OCI-LY7 (cell line): ENCODE measurements at regions not wholly inside any gene's neighbourhood (a gene's known extent, or its start where the extent isn't known, plus 50 kb on each side); places are given as distances from the start of the nearest gene placed in this dataset.

Source experiments
- BruUV-seq: library from RNA; stranded (reverse); fragments of 400-500 nt; replicated peaks from 2 replicates; lab custom pipeline; 2021; lab: Mats Ljungman, UMichigan
- CTCF ChIA-PET: fragments of 300-600 bp; sonication (Branson Sonifier 250); formaldehyde crosslinking; loops from one replicate; lab custom pipeline; 2022; ENCODE audit warnings: antibody characterized with exemption; ENCODE audit not compliant: unreplicated experiment; lab: Charles Lee
- POLR2A ChIA-PET: fragments of 300-600 bp; sonication (Branson Sonifier 250); formaldehyde crosslinking; loops from one replicate; lab custom pipeline; 2022; ENCODE audit warnings: antibody characterized with exemption; lab: Charles Lee
- DNase-seq: peaks from one replicate; pipeline ENCODE4 v3.0.0-alpha.2; 2015; ENCODE audit warnings: low spot score
- H2AFZ ChIP-seq: fragments of 200-600 bp; sonication (generic), shearing (Covaris generic); 2 replicates; pipeline ENCODE4 v1.6.1; 2014; ENCODE audit warnings: mild to moderate bottlenecking, antibody characterized with exemption, low read length, moderate library complexity
- H3K27ac ChIP-seq: fragments of 200-600 bp; sonication (generic); 2 replicates; pipeline ENCODE4 v1.5.1; 2014; ENCODE audit warnings: mixed run types, low read depth, mild to moderate bottlenecking, moderate library complexity, low read length, inconsistent platforms; ENCODE audit not compliant: poor library complexity, severe bottlenecking
- H3K36me3 ChIP-seq: fragments of 200-600 bp; sonication (generic); 2 replicates; pipeline ENCODE4 v1.6.1; 2014; ENCODE audit warnings: mild to moderate bottlenecking, antibody characterized with exemption, low read length, moderate library complexity, mixed read lengths; ENCODE audit not compliant: insufficient read depth
- H3K4me1 ChIP-seq: fragments of 200-600 bp; sonication (generic); 2 replicates; pipeline ENCODE4 v1.5.1; 2014; ENCODE audit warnings: mild to moderate bottlenecking, low read length; ENCODE audit not compliant: insufficient read depth, poor library complexity, severe bottlenecking
- H3K4me2 ChIP-seq: fragments of 200-600 bp; sonication (generic); 2 replicates; pipeline ENCODE4 v1.6.1; 2014; ENCODE audit warnings: mild to moderate bottlenecking, low read length
- H3K4me3 ChIP-seq: fragments of 200-600 bp; sonication (generic); 2 replicates; pipeline ENCODE4 v1.5.1; 2014; ENCODE audit warnings: mild to moderate bottlenecking, low read depth, low read length; ENCODE audit not compliant: poor library complexity, severe bottlenecking
- H3K79me2 ChIP-seq: fragments of 200-600 bp; sonication (generic); 2 replicates; pipeline ENCODE4 v1.6.1; 2016; ENCODE audit warnings: low read depth, mild to moderate bottlenecking, low read length, moderate library complexity, mixed read lengths; ENCODE audit not compliant: insufficient read depth
- H3K9me2 ChIP-seq: fragments of 200-600 bp; sonication (generic); 2 replicates; pipeline ENCODE4 v1.6.1; 2016; ENCODE audit warnings: mild to moderate bottlenecking, low read length, mixed read lengths; ENCODE audit not compliant: insufficient read depth
- H3K9me3 ChIP-seq: fragments of 200-600 bp; sonication (generic); 2 replicates; pipeline ENCODE4 v1.6.1; 2014; ENCODE audit warnings: mild to moderate bottlenecking, mixed run types, low read length, mixed read lengths
- H4K20me1 ChIP-seq: fragments of 200-600 bp; sonication (generic); 2 replicates; pipeline ENCODE4 v1.6.1; 2014; ENCODE audit warnings: mild to moderate bottlenecking, antibody characterized with exemption, low read length, moderate library complexity, mixed read lengths; ENCODE audit not compliant: insufficient read depth
- EZH2phosphoT487 ChIP-seq: fragments of 200-600 bp; sonication (generic); IDR thresholded peaks from 2 replicates; pipeline ENCODE4 v1.6.1; 2018; ENCODE audit warnings: low read depth, borderline replicate concordance, mild to moderate bottlenecking, mixed run types, antibody characterized with exemption, low read length, moderate library complexity, mixed read lengths
- intact Hi-C: fragments of 100-400 bp; cut with micrococcal nuclease; formaldehyde crosslinking; loops from one replicate; pipeline ENCODE4 v1.10.0; 2022; ENCODE audit not compliant: unreplicated experiment
- TF ChIP-seq, protein P1 (sequence below): fragments of 200-600 bp; sonication (generic); conservative IDR thresholded peaks from 2 replicates; pipeline ENCODE4 v1.5.1; 2014; ENCODE audit warnings: mild to moderate bottlenecking, antibody characterized with exemption, low read length, moderate library complexity, mixed read lengths

GRCh38 chr19:29113838-29114237 is 99.1 kb downstream of the UQCRFS1 start:
- Histone ChIP-seq H3K79me2 (no peaks in the 10 kb centered on the region), H3K4me2 (no peak overlapping the region), H3K4me1 (no peaks in the 10 kb centered on the region), H3K4me3 (no peak overlapping the region), H2AFZ (no peak overlapping the region), H4K20me1 (no peaks in the 10 kb centered on the region), H3K9me3 (no peaks in the 10 kb centered on the region), H3K9me2 (no peaks in the 10 kb centered on the region), H3K27ac (no peak overlapping the region), H3K36me3 (no peaks in the 10 kb centered on the region)
- BruUV-seq, result no TSS peak
- POLR2A ChIA-PET, result no interaction called here
- CTCF ChIA-PET, result no interaction called here
- no peak for TF ChIP-seq EZH2phosphoT487
- TF ChIP-seq, protein P1, sequence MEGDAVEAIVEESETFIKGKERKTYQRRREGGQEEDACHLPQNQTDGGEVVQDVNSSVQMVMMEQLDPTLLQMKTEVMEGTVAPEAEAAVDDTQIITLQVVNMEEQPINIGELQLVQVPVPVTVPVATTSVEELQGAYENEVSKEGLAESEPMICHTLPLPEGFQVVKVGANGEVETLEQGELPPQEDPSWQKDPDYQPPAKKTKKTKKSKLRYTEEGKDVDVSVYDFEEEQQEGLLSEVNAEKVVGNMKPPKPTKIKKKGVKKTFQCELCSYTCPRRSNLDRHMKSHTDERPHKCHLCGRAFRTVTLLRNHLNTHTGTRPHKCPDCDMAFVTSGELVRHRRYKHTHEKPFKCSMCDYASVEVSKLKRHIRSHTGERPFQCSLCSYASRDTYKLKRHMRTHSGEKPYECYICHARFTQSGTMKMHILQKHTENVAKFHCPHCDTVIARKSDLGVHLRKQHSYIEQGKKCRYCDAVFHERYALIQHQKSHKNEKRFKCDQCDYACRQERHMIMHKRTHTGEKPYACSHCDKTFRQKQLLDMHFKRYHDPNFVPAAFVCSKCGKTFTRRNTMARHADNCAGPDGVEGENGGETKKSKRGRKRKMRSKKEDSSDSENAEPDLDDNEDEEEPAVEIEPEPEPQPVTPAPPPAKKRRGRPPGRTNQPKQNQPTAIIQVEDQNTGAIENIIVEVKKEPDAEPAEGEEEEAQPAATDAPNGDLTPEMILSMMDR, result no peak
- DNase-seq, result no peak
- intact Hi-C loops, result no loop called here

- POLR2A ChIA-PET, result no interaction called here
- intact Hi-C loops, result no loop called here
- no TSS peak for BruUV-seq
- Histone ChIP-seq H3K9me3 (no peaks in the 10 kb centered on the region), H3K9me2 (no peaks in the 10 kb centered on the region), H3K27ac (no peak overlapping the region), H3K79me2 (no peaks in the 10 kb centered on the region), H2AFZ (no peak overlapping the region), H3K4me1 (no peaks in the 10 kb centered on the region), H3K36me3 (no peaks in the 10 kb centered on the region), H3K4me3 (no peak overlapping the region), H3K4me2 (no peak overlapping the region), H4K20me1 (no peaks in the 10 kb centered on the region)
- CTCF ChIA-PET, result no interaction called here
- TF ChIP-seq, protein P1, result no peak
- TF ChIP-seq EZH2phosphoT487, result no peak
- no peak for DNase-seq
Measured at GRCh38 chr19:29111576-29111975, 101.4 kb downstream of the UQCRFS1 start.

- POLR2A ChIA-PET, result interaction anchor here (0.6 kb wide), 1 partner anchor 423 kb away, joined by 5 read pairs; no protein-coding TSS in a partner anchor
- H3K9me2 ChIP-seq, result no peaks in the 10 kb centered on the region
Measured at GRCh38 chr19:29107831-29108230, 105.1 kb downstream of the UQCRFS1 start.

More at GRCh38 chr19:29107831-29108230, 105.1 kb downstream of the UQCRFS1 start:
- Histone ChIP-seq H3K79me2 (no peaks in the 10 kb centered on the region), H3K4me1 (no peaks in the 10 kb centered on the region), H3K4me2 (no peak overlapping the region), H4K20me1 (no peaks in the 10 kb centered on the region), H3K4me3 (no peak overlapping the region), H3K36me3 (no peaks in the 10 kb centered on the region), H3K9me3 (no peaks in the 10 kb centered on the region), H3K27ac (no peak overlapping the region), H2AFZ (no peak overlapping the region)
- TF ChIP-seq, protein P1, result no peak
- TF ChIP-seq EZH2phosphoT487, result no peak
- no TSS peak for BruUV-seq
- intact Hi-C loops, result no loop called here
- no peak for DNase-seq
- CTCF ChIA-PET, result no interaction called here
